ENCODE measurements at regions not wholly inside any gene's neighbourhood (a gene's known extent, or its start where the extent isn't known, plus 50 kb on each side); places are given as distances from the start of the nearest gene placed in this dataset.

- TF ChIP-seq MLLT1 (IDR thresholded peaks at IDR 0.05) = no peak
- TF ChIP-seq, protein P1, sequence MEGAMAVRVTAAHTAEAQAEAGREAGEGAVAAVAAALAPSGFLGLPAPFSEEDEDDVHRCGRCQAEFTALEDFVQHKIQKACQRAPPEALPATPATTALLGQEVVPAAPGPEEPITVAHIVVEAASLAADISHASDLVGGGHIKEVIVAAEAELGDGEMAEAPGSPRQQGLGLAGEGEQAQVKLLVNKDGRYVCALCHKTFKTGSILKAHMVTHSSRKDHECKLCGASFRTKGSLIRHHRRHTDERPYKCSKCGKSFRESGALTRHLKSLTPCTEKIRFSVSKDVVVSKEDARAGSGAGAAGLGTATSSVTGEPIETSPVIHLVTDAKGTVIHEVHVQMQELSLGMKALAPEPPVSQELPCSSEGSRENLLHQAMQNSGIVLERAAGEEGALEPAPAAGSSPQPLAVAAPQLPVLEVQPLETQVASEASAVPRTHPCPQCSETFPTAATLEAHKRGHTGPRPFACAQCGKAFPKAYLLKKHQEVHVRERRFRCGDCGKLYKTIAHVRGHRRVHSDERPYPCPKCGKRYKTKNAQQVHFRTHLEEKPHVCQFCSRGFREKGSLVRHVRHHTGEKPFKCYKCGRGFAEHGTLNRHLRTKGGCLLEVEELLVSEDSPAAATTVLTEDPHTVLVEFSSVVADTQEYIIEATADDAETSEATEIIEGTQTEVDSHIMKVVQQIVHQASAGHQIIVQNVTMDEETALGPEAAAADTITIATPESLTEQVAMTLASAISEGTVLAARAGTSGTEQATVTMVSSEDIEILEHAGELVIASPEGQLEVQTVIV (IDR thresholded peaks at IDR 0.05; ENCODE audit: borderline replicate concordance, partially characterized antibody) = no peak
These were observed 73.7 kb upstream of the PTCHD4 start (continued) for GRCh38 chr6:48184648-48185047.

GRCh38 chr6:48183811-48184605 is 73.0 kb upstream of the PTCHD4 start:
- in situ Hi-C loops (cut with MboI) (no loop called here), intact Hi-C loops (cut with micrococcal nuclease; ENCODE audit: unreplicated experiment) (no loop called here)
- DNase-seq (ENCODE audit: low read depth, low spot score) (no peak), ATAC-seq (no peak), FAIRE-seq (no peak)
- Histone ChIP-seq H3K9me3 (replicated peaks; ENCODE audit: control insufficient read depth, insufficient read depth, low read length) (no peaks in the 10 kb centered on the region), H3K79me2 (ENCODE audit: control insufficient read depth, insufficient read depth, low read length) (no peaks in the 10 kb centered on the region), H3K4me2 (ENCODE audit: control insufficient read depth, insufficient read depth) (no peak overlapping the region), H3K9ac (ENCODE audit: control insufficient read depth, insufficient read depth, low read length) (no peak overlapping the region), H3K4me1 (ENCODE audit: control insufficient read depth, insufficient read depth, low read length) (no peaks in the 10 kb centered on the region), H4K20me1 (ENCODE audit: control insufficient read depth, insufficient read depth) (no peaks in the 10 kb centered on the region), H2AFZ (ENCODE audit: control insufficient read depth, low read depth, low read length) (no peak overlapping the region), H3K27me3 (replicated peaks in 1 of 2; ENCODE audit: control insufficient read depth in 2 of 2, insufficient read depth in 2 of 2, low read length in 1 of 2) (no peaks in the 10 kb centered on the region), H3K4me3 (no peak overlapping the region), H3K27ac (ENCODE audit: control insufficient read depth, insufficient read depth) (no peak overlapping the region), H3K36me3 (ENCODE audit: control insufficient read depth in 2 of 2, insufficient read depth in 2 of 2, low read length in 1 of 2) (no peaks in the 10 kb centered on the region)
- ChIA-PET SMC1A (ENCODE audit: uncharacterized antibody, unreplicated experiment) (interaction anchor here (1.0 kb wide), 1 partner anchor 9 kb away, joined by 3 read pairs; no protein-coding TSS in a partner anchor), RAD21 (ENCODE audit: unreplicated experiment) (no interaction called here), POLR2A (no interaction called here), CTCF (no interaction called here)
- 16% methylated on average over 4 of the region's 4 CpGs for WGBS (ENCODE audit: insufficient coverage, insufficient replicate concordance, low lambda C conversion rate, missing lambda C conversion rate)
- BruUV-seq (replicated peaks) = no TSS peak
- TF ChIP-seq MAX (IDR thresholded peaks at IDR 0.05; ENCODE audit: low read depth, low read length) (no peak), BCLAF1 (IDR thresholded peaks at IDR 0.05) (no peak), NR2C2 (IDR thresholded peaks at IDR 0.05; ENCODE audit: borderline replicate concordance, control insufficient read depth, insufficient read length, low read depth) (no peak), ASH2L (IDR thresholded peaks at IDR 0.05; ENCODE audit: borderline replicate concordance, low read depth) (no peak), PAX5 (IDR thresholded peaks at IDR 0.05; ENCODE audit: borderline replicate concordance, low read depth, low read length) (no peak), EP300 (IDR thresholded peaks at IDR 0.05; ENCODE audit: borderline replicate concordance in 1 of 2, control insufficient read depth in 1 of 2, low read depth in 2 of 2, low read length in 2 of 2) (no peak), BRCA1 (IDR thresholded peaks at IDR 0.05; ENCODE audit: low read depth, low read length) (no peak), NR2C1 (IDR thresholded peaks at IDR 0.05) (no peak), NBN (IDR thresholded peaks at IDR 0.05) (no peak)
- TF ChIP-seq, protein P1 (IDR thresholded peaks at IDR 0.05; ENCODE audit: borderline replicate concordance, partially characterized antibody) = no peak

All from GM12878 (cell line).